OCI-LY1 (cell line): ENCODE measurements at regions not wholly inside any gene's neighbourhood (a gene's known extent, or its start where the extent isn't known, plus 50 kb on each side); places are given as distances from the start of the nearest gene placed in this dataset.

Source experiments
- H2AFZ ChIP-seq: fragments of 200-600 bp; sonication (generic), shearing (Covaris generic); 2 replicates; pipeline ENCODE4 v1.6.0; 2014; ENCODE audit warnings: antibody characterized with exemption, mild to moderate bottlenecking, low read length
- H3F3A ChIP-seq: fragments of 200-600 bp; sonication (generic), shearing (Covaris generic); 2 replicates; pipeline ENCODE4 v1.6.0; 2014; ENCODE audit warnings: mild to moderate bottlenecking, antibody characterized with exemption, low read length, moderate library complexity; ENCODE audit not compliant: insufficient read depth
- H3K27ac ChIP-seq: fragments of 200-600 bp; sonication (generic); 2 replicates; pipeline ENCODE4 v1.5.1; 2014; ENCODE audit warnings: low read length, mixed run types, mild to moderate bottlenecking, low read depth; ENCODE audit not compliant: poor library complexity, severe bottlenecking
- H3K27me3 ChIP-seq: fragments of 200-600 bp; sonication (generic); 2 replicates; pipeline ENCODE4 v1.6.0; 2014; ENCODE audit warnings: antibody characterized with exemption, mild to moderate bottlenecking, low read length, moderate library complexity; ENCODE audit not compliant: insufficient read depth
- H3K36me3 ChIP-seq: fragments of 200-600 bp; sonication (generic); 2 replicates; pipeline ENCODE4 v1.6.1; 2014; ENCODE audit warnings: mild to moderate bottlenecking, antibody characterized with exemption, low read length, moderate library complexity, mixed read lengths; ENCODE audit not compliant: insufficient read depth
- H3K4me1 ChIP-seq: fragments of 200-600 bp; sonication (generic); 2 replicates; pipeline ENCODE4 v1.5.1; 2014; ENCODE audit warnings: mild to moderate bottlenecking, low read length, moderate library complexity; ENCODE audit not compliant: insufficient read depth, severe bottlenecking
- H3K4me2 ChIP-seq: fragments of 200-600 bp; sonication (generic), shearing (Covaris generic); 2 replicates; pipeline ENCODE4 v1.6.1; 2014; ENCODE audit warnings: low read length
- H3K4me3 ChIP-seq: fragments of 200-600 bp; sonication (generic); 2 replicates; pipeline ENCODE4 v1.5.1; 2014; ENCODE audit warnings: low read length, low read depth, mild to moderate bottlenecking, mixed read lengths; ENCODE audit not compliant: poor library complexity, severe bottlenecking
- H3K79me2 ChIP-seq: fragments of 200-600 bp; shearing (Covaris generic); 2 replicates; pipeline ENCODE4 v1.6.1; 2016; ENCODE audit warnings: mixed run types, low read length, mixed read lengths; ENCODE audit not compliant: insufficient read depth
- H3K9ac ChIP-seq: fragments of 200-600 bp; sonication (generic), shearing (Covaris generic); 2 replicates; pipeline ENCODE4 v1.6.1; 2014; ENCODE audit warnings: mild to moderate bottlenecking, low read length, mixed read lengths
- H3K9me2 ChIP-seq: fragments of 200-600 bp; sonication (generic), shearing (Covaris generic); 2 replicates; pipeline ENCODE4 v1.6.1; 2014; ENCODE audit warnings: low read depth, mild to moderate bottlenecking, low read length, mixed read lengths
- H3K9me3 ChIP-seq: fragments of 200-600 bp; shearing (Covaris generic); 2 replicates; pipeline ENCODE4 v1.6.1; 2014; ENCODE audit warnings: low read length, mixed read lengths
- H4K20me1 ChIP-seq: fragments of 200-600 bp; sonication (generic), shearing (Covaris generic); 2 replicates; pipeline ENCODE4 v1.6.0; 2016; ENCODE audit warnings: mild to moderate bottlenecking, low read length; ENCODE audit not compliant: insufficient read depth
- CTCF ChIP-seq: fragments of 200-600 bp; sonication (generic), shearing (Covaris generic); IDR thresholded peaks from 2 replicates; pipeline ENCODE4 v1.5.1; 2017; ENCODE audit warnings: mild to moderate bottlenecking, antibody characterized with exemption, low read length, moderate library complexity, mixed read lengths
- EZH2 ChIP-seq: fragments of 200-600 bp; sonication (generic), shearing (Covaris generic); IDR thresholded peaks from 2 replicates; pipeline ENCODE4 v1.8.0; 2017; ENCODE audit warnings: borderline replicate concordance, mixed run types, mild to moderate bottlenecking, antibody characterized with exemption, low read length, moderate library complexity, mixed read lengths

DNA sequence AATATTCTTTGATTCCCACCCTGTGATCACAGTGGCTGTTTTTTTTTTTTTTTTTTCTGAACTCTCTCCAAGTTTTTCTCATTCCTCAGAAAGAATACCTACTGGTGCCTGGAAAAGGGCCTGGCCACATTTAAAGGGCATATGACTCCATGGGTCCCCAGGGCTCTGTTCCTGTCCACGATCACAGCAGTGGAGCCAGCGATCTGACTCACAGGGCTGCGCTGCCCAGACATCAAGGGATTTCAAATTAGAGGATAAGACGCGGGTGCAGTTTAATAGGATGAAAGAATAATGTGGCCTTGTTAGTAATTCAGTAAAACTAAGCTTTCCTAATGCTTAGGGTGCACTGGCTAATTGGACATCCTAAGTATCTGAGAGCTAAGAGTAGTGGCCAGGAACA, 175.1 kb upstream of the MSX2 start:
- Histone ChIP-seq H3K27me3 (no peaks in the 10 kb centered on the region; the same call in 1 of the 2 replicates), H3K4me3 (no peak overlapping the region), H3K4me2 (no peak overlapping the region), H4K20me1 (no peaks in the 10 kb centered on the region), H2AFZ (no peak overlapping the region), H3K36me3 (no peaks in the 10 kb centered on the region), H3F3A (no peaks in the 10 kb centered on the region), H3K79me2 (no peaks in the 10 kb centered on the region), H3K9ac (no peak overlapping the region), H3K9me3 (no peaks in the 10 kb centered on the region), H3K9me2 (no peaks in the 10 kb centered on the region), H3K4me1 (no peaks in the 10 kb centered on the region), H3K27ac (no peak overlapping the region)
- TF ChIP-seq EZH2, result no peak
- no peak for TF ChIP-seq CTCF

GRCh38 chr5:174550026-174550425, 174.4 kb upstream of the MSX2 start:
- no peak overlapping the region for H3K4me3 ChIP-seq
- TF ChIP-seq CTCF (no peak), EZH2 (no peak)
- H3K27me3 ChIP-seq, result no peaks in the 10 kb centered on the region; the same call in 1 of the 2 replicates

DNA sequence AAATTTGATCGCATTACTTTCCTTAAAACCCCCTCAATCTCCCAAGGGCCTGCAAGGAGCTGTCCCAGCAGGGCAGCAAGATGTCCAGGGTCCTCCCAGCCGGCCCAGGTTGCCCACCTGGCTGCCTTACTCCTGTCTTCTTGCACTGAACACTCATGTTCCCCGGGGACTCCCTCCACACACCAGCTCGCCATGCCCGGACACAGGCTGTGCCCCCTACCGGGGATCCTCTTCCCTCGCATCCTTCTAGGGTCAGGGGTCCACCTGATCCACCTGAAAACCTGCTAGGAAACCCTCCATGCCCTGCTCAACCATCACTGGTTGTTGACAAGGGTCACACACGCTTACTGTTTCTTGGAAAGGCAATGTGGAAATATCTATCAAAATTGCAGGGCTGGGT, 172.0 kb upstream of the MSX2 start:
- no peak for TF ChIP-seq CTCF
- no peak for TF ChIP-seq EZH2
- no peaks in the 10 kb centered on the region for H3K4me1 ChIP-seq
- H4K20me1 ChIP-seq, result no peaks in the 10 kb centered on the region
- no peaks in the 10 kb centered on the region for H3K9me2 ChIP-seq
- H2AFZ ChIP-seq, result no peak overlapping the region
- no peaks in the 10 kb centered on the region for H3K36me3 ChIP-seq
- no peak overlapping the region for H3K4me2 ChIP-seq
- H3K79me2 ChIP-seq, result no peaks in the 10 kb centered on the region
- no peaks in the 10 kb centered on the region for H3F3A ChIP-seq
- no peak overlapping the region for H3K27ac ChIP-seq
- H3K27me3 ChIP-seq, result no peaks in the 10 kb centered on the region; the same call in 1 of the 2 replicates
- no peak overlapping the region for H3K4me3 ChIP-seq
- no peak overlapping the region for H3K9ac ChIP-seq
- no peaks in the 10 kb centered on the region for H3K9me3 ChIP-seq

More at GRCh38 chr5:174550026-174550425, 174.4 kb upstream of the MSX2 start:
- no peaks in the 10 kb centered on the region for H4K20me1 ChIP-seq
- no peaks in the 10 kb centered on the region for H3K36me3 ChIP-seq
- H2AFZ ChIP-seq, result no peak overlapping the region
- no peaks in the 10 kb centered on the region for H3K79me2 ChIP-seq
- H3K4me1 ChIP-seq, result no peaks in the 10 kb centered on the region
- no peaks in the 10 kb centered on the region for H3F3A ChIP-seq
- H3K9me2 ChIP-seq, result no peaks in the 10 kb centered on the region
- no peaks in the 10 kb centered on the region for H3K9me3 ChIP-seq
- H3K4me2 ChIP-seq, result no peak overlapping the region
- no peak overlapping the region for H3K27ac ChIP-seq
- no peak overlapping the region for H3K9ac ChIP-seq
